ENCODE measurements at regions not wholly inside any gene's neighbourhood (a gene's known extent, or its start where the extent isn't known, plus 50 kb on each side); places are given as distances from the start of the nearest gene placed in this dataset.

GRCh38 chr4:85399270-85399669, 75.7 kb upstream of the ARHGAP24 start:
- Histone ChIP-seq H3K9ac (ENCODE audit: low read depth in 2 of 2, low read length in 2 of 2) (no peak overlapping the region), H3K36me3 (no peaks in the 10 kb centered on the region), H3K4me3 (no peak overlapping the region), H3K4me1 (no peaks in the 10 kb centered on the region), H3K27ac (no peak overlapping the region), H3K27me3 (no peaks in the 10 kb centered on the region), H3K9me3 (no peaks in the 10 kb centered on the region)
- intact Hi-C loops (cut with DNase I) = no loop called here
- no peak for DNase-seq
- no peak for TF ChIP-seq CTCF (IDR thresholded peaks at IDR 0.05)

GRCh38 chr4:85402371-85402770, 72.6 kb upstream of the ARHGAP24 start:
- H3K9ac ChIP-seq (ENCODE audit: low read depth in 2 of 2, low read length in 2 of 2) = no peak overlapping the region
- no peak overlapping the region for H3K4me3 ChIP-seq
- no peaks in the 10 kb centered on the region for H3K9me3 ChIP-seq
- H3K27ac ChIP-seq = no peak overlapping the region
- TF ChIP-seq CTCF (IDR thresholded peaks at IDR 0.05) = no peak
- no peaks in the 10 kb centered on the region for H3K36me3 ChIP-seq
- intact Hi-C loops (cut with DNase I) = no loop called here
- no peaks in the 10 kb centered on the region for H3K27me3 ChIP-seq
- DNase-seq = no peak
- H3K4me1 ChIP-seq = no peaks in the 10 kb centered on the region

GRCh38 chr4:85406185-85406584, 68.8 kb upstream of the ARHGAP24 start:
- H3K4me3 ChIP-seq = no peak overlapping the region
- no peak overlapping the region for H3K27ac ChIP-seq
- no peaks in the 10 kb centered on the region for H3K4me1 ChIP-seq
- no peaks in the 10 kb centered on the region for H3K9me3 ChIP-seq
- H3K27me3 ChIP-seq = no peaks in the 10 kb centered on the region
- intact Hi-C loops (cut with DNase I) = no loop called here
- no peaks in the 10 kb centered on the region for H3K36me3 ChIP-seq
- H3K9ac ChIP-seq (ENCODE audit: low read depth in 2 of 2, low read length in 2 of 2) = no peak overlapping the region
- no peak for TF ChIP-seq CTCF (IDR thresholded peaks at IDR 0.05)
- no peak for DNase-seq

- Histone ChIP-seq H3K27ac (no peak overlapping the region), H3K9ac (ENCODE audit: low read depth in 2 of 2, low read length in 2 of 2) (no peak overlapping the region), H3K36me3 (no peaks in the 10 kb centered on the region), H3K27me3 (no peaks in the 10 kb centered on the region), H3K4me1 (no peaks in the 10 kb centered on the region), H3K4me3 (no peak overlapping the region), H3K9me3 (no peaks in the 10 kb centered on the region)
- intact Hi-C loops (cut with DNase I) = no loop called here
- no peak for DNase-seq
- no peak for TF ChIP-seq CTCF (IDR thresholded peaks at IDR 0.05)
Observed at GRCh38 chr4:85407546-85407945, 67.4 kb upstream of the ARHGAP24 start.

GRCh38 chr4:85408301-85408700, 66.6 kb upstream of the ARHGAP24 start:
- no peak overlapping the region for H3K27ac ChIP-seq
- DNase-seq = no peak
- no peaks in the 10 kb centered on the region for H3K9me3 ChIP-seq
- no peaks in the 10 kb centered on the region for H3K4me1 ChIP-seq
- H3K27me3 ChIP-seq = no peaks in the 10 kb centered on the region
- no peak for TF ChIP-seq CTCF (IDR thresholded peaks at IDR 0.05)
- intact Hi-C loops (cut with DNase I) = no loop called here
- no peaks in the 10 kb centered on the region for H3K36me3 ChIP-seq
- H3K9ac ChIP-seq (ENCODE audit: low read depth in 2 of 2, low read length in 2 of 2) = no peak overlapping the region
- H3K4me3 ChIP-seq = no peak overlapping the region

- no peaks in the 10 kb centered on the region for H3K9me3 ChIP-seq
- no peak for DNase-seq
- no peaks in the 10 kb centered on the region for H3K27me3 ChIP-seq
- intact Hi-C loops (cut with DNase I) = no loop called here
- TF ChIP-seq CTCF (IDR thresholded peaks at IDR 0.05) = no peak
- no peak overlapping the region for H3K27ac ChIP-seq
- no peaks in the 10 kb centered on the region for H3K4me1 ChIP-seq
- H3K4me3 ChIP-seq = no peak overlapping the region
- no peak overlapping the region for H3K9ac ChIP-seq (ENCODE audit: low read depth in 2 of 2, low read length in 2 of 2)
- no peaks in the 10 kb centered on the region for H3K36me3 ChIP-seq
Observed at GRCh38 chr4:85409251-85409650, 65.7 kb upstream of the ARHGAP24 start.

Measured in colonic mucosa (tissue), 4 donors.